ENCODE measurements at regions not wholly inside any gene's neighbourhood (a gene's known extent, or its start where the extent isn't known, plus 50 kb on each side); places are given as distances from the start of the nearest gene placed in this dataset.

GRCh38 chr2:62426154-62426912 lies 79.7 kb downstream of the TMEM17 start:
- no peaks in the 10 kb centered on the region for H4K20me1 ChIP-seq (ENCODE audit: low read depth)

GRCh38 chr2:62425684-62426083 lies 80.3 kb downstream of the TMEM17 start:
- Histone ChIP-seq H3K4me2 (no peak overlapping the region), H3K27me3 (no peaks in the 10 kb centered on the region), H4K20me1 (ENCODE audit: low read depth) (no peaks in the 10 kb centered on the region), H3K27ac (no peak overlapping the region), H3K79me2 (ENCODE audit: low read depth) (no peaks in the 10 kb centered on the region), H2AFZ (replicated peaks) (no peak overlapping the region), H3K9me3 (ENCODE audit: low read depth) (no peaks in the 10 kb centered on the region), H3F3A (ENCODE audit: low read depth) (no peaks in the 10 kb centered on the region), H3K36me3 (no peaks in the 10 kb centered on the region), H3K4me1 (no peaks in the 10 kb centered on the region), H3K4me3 (no peak overlapping the region), H3K9ac (no peak overlapping the region)
- peaks cover 8% of the 10 kb centered on the region for H3K9me3 Mint-ChIP-seq
- no peak overlapping the region for H3K27ac Mint-ChIP-seq
- DNase-seq (ENCODE audit: low spot score): no peak
- TF ChIP-seq EZH2phosphoT487 (IDR thresholded peaks at IDR 0.05) (no peak), CTCF (IDR thresholded peaks at IDR 0.05) (no peak), EZH2 (IDR thresholded peaks at IDR 0.05) (no peak)
- peaks cover 2% of the 10 kb centered on the region for H3K27me3 Mint-ChIP-seq (ENCODE audit: insufficient read depth, low read depth)
- H3K36me3 Mint-ChIP-seq: no peaks in the 10 kb centered on the region
- no peak overlapping the region for H3K4me3 Mint-ChIP-seq
- no peaks in the 10 kb centered on the region for H3K4me1 Mint-ChIP-seq

More at GRCh38 chr2:62426154-62426912, 79.7 kb downstream of the TMEM17 start:
- H3K4me3 ChIP-seq: no peak overlapping the region
- H3K36me3 ChIP-seq: no peaks in the 10 kb centered on the region
- H3K4me1 Mint-ChIP-seq: no peaks in the 10 kb centered on the region
- H3K4me2 ChIP-seq: no peak overlapping the region
- H3K79me2 ChIP-seq (ENCODE audit: low read depth): no peaks in the 10 kb centered on the region
- H3K9me3 Mint-ChIP-seq: peaks cover 7% of the 10 kb centered on the region
- no peak overlapping the region for H3K4me3 Mint-ChIP-seq
- H3K27ac ChIP-seq: no peak overlapping the region
- no peaks in the 10 kb centered on the region for H3K9me3 ChIP-seq (ENCODE audit: low read depth)
- no peaks in the 10 kb centered on the region for H3K27me3 ChIP-seq
- no peaks in the 10 kb centered on the region for H3K4me1 ChIP-seq
- H3K27me3 Mint-ChIP-seq (ENCODE audit: insufficient read depth, low read depth): peaks cover 2% of the 10 kb centered on the region
- H3K36me3 Mint-ChIP-seq: no peaks in the 10 kb centered on the region
- H2AFZ ChIP-seq (replicated peaks): no peak overlapping the region
- H3K9ac ChIP-seq: no peak overlapping the region
- DNase-seq (ENCODE audit: low spot score): no peak
- no peak overlapping the region for H3K27ac Mint-ChIP-seq
- TF ChIP-seq EZH2 (IDR thresholded peaks at IDR 0.05): no peak
- TF ChIP-seq CTCF (IDR thresholded peaks at IDR 0.05): no peak
- TF ChIP-seq EZH2phosphoT487 (IDR thresholded peaks at IDR 0.05): no peak
- no peaks in the 10 kb centered on the region for H3F3A ChIP-seq (ENCODE audit: low read depth)

- TF ChIP-seq EZH2phosphoT487 (IDR thresholded peaks at IDR 0.05) (no peak), CTCF (IDR thresholded peaks at IDR 0.05) (no peak), EZH2 (IDR thresholded peaks at IDR 0.05) (no peak)
- Mint-ChIP-seq H3K36me3 (no peaks in the 10 kb centered on the region), H3K9me3 (peaks cover 9% of the 10 kb centered on the region)
Measured at GRCh38 chr2:62424899-62425298, 81.1 kb downstream of the TMEM17 start.

More at GRCh38 chr2:62424899-62425298, 81.1 kb downstream of the TMEM17 start:
- Mint-ChIP-seq H3K4me1 (no peaks in the 10 kb centered on the region), H3K27ac (no peak overlapping the region), H3K4me3 (no peak overlapping the region), H3K27me3 (ENCODE audit: insufficient read depth, low read depth) (peaks cover 2% of the 10 kb centered on the region)
- H3K9ac ChIP-seq: no peak overlapping the region
- H3K27me3 ChIP-seq: no peaks in the 10 kb centered on the region
- no peaks in the 10 kb centered on the region for H3F3A ChIP-seq (ENCODE audit: low read depth)
- H3K36me3 ChIP-seq: no peaks in the 10 kb centered on the region
- H3K4me1 ChIP-seq: no peaks in the 10 kb centered on the region
- no peak overlapping the region for H3K4me3 ChIP-seq
- no peaks in the 10 kb centered on the region for H4K20me1 ChIP-seq (ENCODE audit: low read depth)
- H2AFZ ChIP-seq (replicated peaks): no peak overlapping the region
- H3K4me2 ChIP-seq: no peak overlapping the region
- H3K79me2 ChIP-seq (ENCODE audit: low read depth): no peaks in the 10 kb centered on the region
- no peaks in the 10 kb centered on the region for H3K9me3 ChIP-seq (ENCODE audit: low read depth)
- no peak overlapping the region for H3K27ac ChIP-seq
- no peak for DNase-seq (ENCODE audit: low spot score)
